ENCODE measurements at regions not wholly inside any gene's neighbourhood (a gene's known extent, or its start where the extent isn't known, plus 50 kb on each side); places are given as distances from the start of the nearest gene placed in this dataset.

GRCh38 chr12:46699986-46700385, 125.8 kb downstream of the SLC38A4 start:
- H3K79me2 ChIP-seq (replicated peaks; ENCODE audit: insufficient read depth, low read length): no peaks in the 10 kb centered on the region
- H3K27ac ChIP-seq (ENCODE audit: low read length): no peak overlapping the region
- TF ChIP-seq REST (IDR thresholded peaks at IDR 0.05; ENCODE audit: borderline replicate concordance): no peak
- no peak for TF ChIP-seq TAF1 (IDR thresholded peaks at IDR 0.05; ENCODE audit: low read depth)
- TF ChIP-seq SMC3 (conservative IDR thresholded peaks at IDR 0.05; ENCODE audit: poor library complexity): no peak
- TF ChIP-seq EP300 (conservative IDR thresholded peaks at IDR 0.05; ENCODE audit: poor library complexity, severe bottlenecking): no peak
- no peak for TF ChIP-seq CTCF (IDR thresholded peaks at IDR 0.05; ENCODE audit: poor library complexity, severe bottlenecking)
- TF ChIP-seq EZH2 (IDR thresholded peaks at IDR 0.05; ENCODE audit: borderline replicate concordance, insufficient read depth, low read length, poor library complexity, severe bottlenecking): no peak
- no peak for TF ChIP-seq POLR2AphosphoS5 (IDR thresholded peaks at IDR 0.05)
- TF ChIP-seq MXI1 (conservative IDR thresholded peaks at IDR 0.05; ENCODE audit: poor library complexity, severe bottlenecking): no peak
- H3K36me3 ChIP-seq (ENCODE audit: insufficient read depth, low read length): no peaks in the 10 kb centered on the region
- no peak overlapping the region for H2AFZ ChIP-seq (ENCODE audit: low read depth, low read length)
- no peaks in the 10 kb centered on the region for H3F3A ChIP-seq (ENCODE audit: insufficient read depth, low read length, poor library complexity, severe bottlenecking)
- no peaks in the 10 kb centered on the region for H3K27me3 ChIP-seq (ENCODE audit: insufficient read depth, low read depth, low read length)
- H3K9me3 ChIP-seq (ENCODE audit: low read length): no peaks in the 10 kb centered on the region
- no peak overlapping the region for H3K9ac ChIP-seq (ENCODE audit: low read length)
- no peaks in the 10 kb centered on the region for H4K20me1 ChIP-seq (ENCODE audit: insufficient read depth)
- H3K9me2 ChIP-seq (ENCODE audit: insufficient read depth, low read length): no peaks in the 10 kb centered on the region
- no peak overlapping the region for H3K4me2 ChIP-seq (ENCODE audit: low read length)
- no peak overlapping the region for H3K4me3 ChIP-seq (ENCODE audit: low read length)

- no peaks in the 10 kb centered on the region for H4K20me1 ChIP-seq (ENCODE audit: insufficient read depth)
- no peak overlapping the region for H3K4me2 ChIP-seq (ENCODE audit: low read length)
- H2AFZ ChIP-seq (ENCODE audit: low read depth, low read length): no peak overlapping the region
- H3F3A ChIP-seq (ENCODE audit: insufficient read depth, low read length, poor library complexity, severe bottlenecking): no peaks in the 10 kb centered on the region
- no peak overlapping the region for H3K4me3 ChIP-seq (ENCODE audit: low read length)
- no peaks in the 10 kb centered on the region for H3K79me2 ChIP-seq (replicated peaks; ENCODE audit: insufficient read depth, low read length)
- H3K9me3 ChIP-seq (ENCODE audit: low read length): no peaks in the 10 kb centered on the region
- H3K9me2 ChIP-seq (ENCODE audit: insufficient read depth, low read length): no peaks in the 10 kb centered on the region
- H3K36me3 ChIP-seq (ENCODE audit: insufficient read depth, low read length): no peaks in the 10 kb centered on the region
- H3K27ac ChIP-seq (ENCODE audit: low read length): no peak overlapping the region
- no peaks in the 10 kb centered on the region for H3K27me3 ChIP-seq (ENCODE audit: insufficient read depth, low read depth, low read length)
- no peak for TF ChIP-seq CTCF (IDR thresholded peaks at IDR 0.05; ENCODE audit: poor library complexity, severe bottlenecking)
- TF ChIP-seq REST (IDR thresholded peaks at IDR 0.05; ENCODE audit: borderline replicate concordance): no peak
- TF ChIP-seq RAD21 (conservative IDR thresholded peaks at IDR 0.05): no peak
- no peak overlapping the region for H3K9ac ChIP-seq (ENCODE audit: low read length)
These were observed 127.8 kb downstream of the SLC38A4 start for GRCh38 chr12:46698003-46698402.
